ENCODE measurements at regions not wholly inside any gene's neighbourhood (a gene's known extent, or its start where the extent isn't known, plus 50 kb on each side); places are given as distances from the start of the nearest gene placed in this dataset.
"Not testable (repeated sequence)": the region's sequence is repeated elsewhere in the genome, so short reads cannot be mapped to it uniquely, and the experiment has no call there.

GRCh38 chr3:79957066-79957465, 189.3 kb upstream of the ROBO1 start:
- no peak for DNase-seq (ENCODE audit: extremely low spot score, unreplicated experiment)
- Mint-ChIP-seq H3K27me3 (no peaks in the 10 kb centered on the region), H3K27ac (no peak overlapping the region), H3K4me3 (no peak overlapping the region), H3K36me3 (no peaks in the 10 kb centered on the region), H3K9me3 (no peaks in the 10 kb centered on the region), H3K4me1 (ENCODE audit: unreplicated experiment) (peaks cover 14% of the 10 kb centered on the region)
- TF ChIP-seq, protein P1, sequence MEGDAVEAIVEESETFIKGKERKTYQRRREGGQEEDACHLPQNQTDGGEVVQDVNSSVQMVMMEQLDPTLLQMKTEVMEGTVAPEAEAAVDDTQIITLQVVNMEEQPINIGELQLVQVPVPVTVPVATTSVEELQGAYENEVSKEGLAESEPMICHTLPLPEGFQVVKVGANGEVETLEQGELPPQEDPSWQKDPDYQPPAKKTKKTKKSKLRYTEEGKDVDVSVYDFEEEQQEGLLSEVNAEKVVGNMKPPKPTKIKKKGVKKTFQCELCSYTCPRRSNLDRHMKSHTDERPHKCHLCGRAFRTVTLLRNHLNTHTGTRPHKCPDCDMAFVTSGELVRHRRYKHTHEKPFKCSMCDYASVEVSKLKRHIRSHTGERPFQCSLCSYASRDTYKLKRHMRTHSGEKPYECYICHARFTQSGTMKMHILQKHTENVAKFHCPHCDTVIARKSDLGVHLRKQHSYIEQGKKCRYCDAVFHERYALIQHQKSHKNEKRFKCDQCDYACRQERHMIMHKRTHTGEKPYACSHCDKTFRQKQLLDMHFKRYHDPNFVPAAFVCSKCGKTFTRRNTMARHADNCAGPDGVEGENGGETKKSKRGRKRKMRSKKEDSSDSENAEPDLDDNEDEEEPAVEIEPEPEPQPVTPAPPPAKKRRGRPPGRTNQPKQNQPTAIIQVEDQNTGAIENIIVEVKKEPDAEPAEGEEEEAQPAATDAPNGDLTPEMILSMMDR (conservative IDR thresholded peaks at IDR 0.05): no peak

GRCh38 chr3:79954756-79955155, 187.0 kb upstream of the ROBO1 start:
- no peak for DNase-seq (ENCODE audit: extremely low spot score, unreplicated experiment)
- Mint-ChIP-seq H3K27ac (no peak overlapping the region), H3K4me1 (ENCODE audit: unreplicated experiment) (peaks cover 18% of the 10 kb centered on the region), H3K36me3 (no peaks in the 10 kb centered on the region), H3K9me3 (no peaks in the 10 kb centered on the region), H3K27me3 (no peaks in the 10 kb centered on the region), H3K4me3 (no peak overlapping the region)
- TF ChIP-seq, protein P1 (conservative IDR thresholded peaks at IDR 0.05): no peak

GRCh38 chr3:79953591-79954101, 185.8 kb upstream of the ROBO1 start:
- H3K36me3 Mint-ChIP-seq: no peaks in the 10 kb centered on the region
- no peak overlapping the region for H3K27ac Mint-ChIP-seq
- H3K9me3 Mint-ChIP-seq: no peaks in the 10 kb centered on the region
- peaks cover 22% of the 10 kb centered on the region for H3K4me1 Mint-ChIP-seq (ENCODE audit: unreplicated experiment)
- no peak overlapping the region for H3K4me3 Mint-ChIP-seq
- DNase-seq (ENCODE audit: extremely low spot score, unreplicated experiment): no peak
- H3K27me3 Mint-ChIP-seq: no peaks in the 10 kb centered on the region
- TF ChIP-seq, protein P1 (conservative IDR thresholded peaks at IDR 0.05): no peak

DNA sequence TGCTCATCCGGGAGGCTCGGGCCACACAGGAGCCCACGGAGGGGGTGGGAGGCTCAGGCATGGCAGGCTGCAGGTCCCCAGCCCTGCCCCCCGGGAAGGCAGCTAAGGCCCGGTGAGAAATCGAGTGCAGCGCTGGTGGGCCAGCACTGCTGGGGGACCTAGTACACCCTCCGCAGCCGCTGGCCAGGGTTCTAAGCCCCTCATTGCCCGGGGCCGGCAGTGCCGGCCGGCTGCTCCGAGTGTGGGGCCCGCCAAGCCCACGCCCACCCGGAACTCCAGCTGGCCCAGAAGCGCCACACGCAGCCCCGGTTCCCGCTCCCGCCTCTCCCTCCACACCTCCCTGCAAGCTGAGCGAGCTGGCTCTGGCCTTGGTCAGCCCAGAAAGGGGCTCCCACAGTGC, 183.6 kb upstream of the ROBO1 start:
- H3K36me3 Mint-ChIP-seq; DNase-seq (ENCODE audit: extremely low spot score, unreplicated experiment); H3K9me3 Mint-ChIP-seq; H3K4me3 Mint-ChIP-seq; H3K27me3 Mint-ChIP-seq; H3K27ac Mint-ChIP-seq: not testable (repeated sequence)
- H3K4me1 Mint-ChIP-seq (ENCODE audit: unreplicated experiment): peaks cover 12% of the 10 kb centered on the region

DNA sequence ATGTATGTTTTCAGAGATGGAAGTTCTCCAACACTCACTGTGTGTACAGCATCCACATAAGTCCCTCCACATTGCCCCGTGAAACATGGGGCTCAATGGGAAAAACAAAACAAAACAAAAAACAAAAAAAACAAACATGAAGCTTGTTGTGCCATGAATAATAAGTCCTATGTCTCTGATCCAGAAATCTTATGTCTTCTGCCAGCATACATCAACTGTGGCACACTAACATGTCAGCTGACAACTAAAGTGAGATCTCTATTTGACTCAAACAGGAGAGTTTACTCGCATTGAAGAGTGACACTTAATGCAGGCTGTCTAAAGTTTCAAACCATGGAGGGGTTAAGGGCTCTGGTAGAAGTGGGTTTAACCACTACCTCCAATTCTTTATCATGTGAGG, 180.2 kb upstream of the ROBO1 start:
- Mint-ChIP-seq H3K4me1 (ENCODE audit: unreplicated experiment) (peaks cover 9% of the 10 kb centered on the region), H3K36me3 (no peaks in the 10 kb centered on the region), H3K9me3 (no peaks in the 10 kb centered on the region), H3K27me3 (peaks cover 5% of the 10 kb centered on the region), H3K4me3 (no peak overlapping the region), H3K27ac (no peak overlapping the region)
- no peak for DNase-seq (ENCODE audit: extremely low spot score, unreplicated experiment)
- TF ChIP-seq, protein P1 (conservative IDR thresholded peaks at IDR 0.05): no peak

- Mint-ChIP-seq H3K4me3 (no peak overlapping the region), H3K27ac (no peak overlapping the region), H3K9me3 (no peaks in the 10 kb centered on the region), H3K27me3 (peaks cover 5% of the 10 kb centered on the region), H3K36me3 (no peaks in the 10 kb centered on the region), H3K4me1 (ENCODE audit: unreplicated experiment) (peaks cover 9% of the 10 kb centered on the region)
- DNase-seq (ENCODE audit: extremely low spot score, unreplicated experiment): no peak
- TF ChIP-seq, protein P1 (conservative IDR thresholded peaks at IDR 0.05): no peak
Measured at GRCh38 chr3:79947469-79947868, 179.7 kb upstream of the ROBO1 start.
